HG02938 (cell line): ENCODE measurements at regions not wholly inside any gene's neighbourhood (a gene's known extent, or its start where the extent isn't known, plus 50 kb on each side); places are given as distances from the start of the nearest gene placed in this dataset.
"Not testable (repeated sequence)": the region's sequence is repeated elsewhere in the genome, so short reads cannot be mapped to it uniquely, and the experiment has no call there.

Experiments
- ATAC-seq: cut with Tn5 transposase; IDR thresholded peaks from one replicate; pipeline ENCODE4 v1.9.1; 2021; ENCODE audit warnings: mild to moderate bottlenecking, moderate library complexity; ENCODE audit not compliant: unreplicated experiment

- ATAC-seq = no peak
These were observed 233.6 kb downstream of the TTLL2 start for GRCh38 chr6:167558246-167559177.

- ATAC-seq = no peak
These were observed 235.0 kb downstream of the TTLL2 start for GRCh38 chr6:167559675-167560479.

- ATAC-seq = no peak
These were observed 236.0 kb downstream of the TTLL2 start for GRCh38 chr6:167560673-167561569.

GRCh38 chr6:167562862-167563261 is 238.0 kb downstream of the TTLL2 start:
- not testable (repeated sequence) for ATAC-seq

- no peak for ATAC-seq
These were observed 239.7 kb downstream of the TTLL2 start for GRCh38 chr6:167564416-167565250.

- ATAC-seq = no peak
These were observed 240.5 kb downstream of the TTLL2 start for GRCh38 chr6:167565388-167565787.

GRCh38 chr6:167565884-167566599 is 241.2 kb downstream of the TTLL2 start:
- ATAC-seq = no peak

GRCh38 chr6:167566711-167567141 is 241.8 kb downstream of the TTLL2 start:
- ATAC-seq = no peak

GRCh38 chr6:167567142-167568033 is 242.5 kb downstream of the TTLL2 start:
- ATAC-seq = no peak

- no peak for ATAC-seq
These were observed 243.6 kb downstream of the TTLL2 start for GRCh38 chr6:167568407-167569024.

GRCh38 chr6:167569041-167569805 is 244.3 kb downstream of the TTLL2 start:
- ATAC-seq = no peak

- no peak for ATAC-seq
These were observed 245.0 kb downstream of the TTLL2 start for GRCh38 chr6:167569879-167570278.

- ATAC-seq = no peak
These were observed 245.8 kb downstream of the TTLL2 start for GRCh38 chr6:167570460-167571400.

- ATAC-seq = no peak
These were observed 246.7 kb downstream of the TTLL2 start for GRCh38 chr6:167571550-167571949.

GRCh38 chr6:167572106-167572505 is 247.2 kb downstream of the TTLL2 start:
- ATAC-seq = no peak

GRCh38 chr6:167572841-167573271 is 248.0 kb downstream of the TTLL2 start:
- ATAC-seq = no peak
